ENCODE measurements at regions not wholly inside any gene's neighbourhood (a gene's known extent, or its start where the extent isn't known, plus 50 kb on each side); places are given as distances from the start of the nearest gene placed in this dataset.

DNA sequence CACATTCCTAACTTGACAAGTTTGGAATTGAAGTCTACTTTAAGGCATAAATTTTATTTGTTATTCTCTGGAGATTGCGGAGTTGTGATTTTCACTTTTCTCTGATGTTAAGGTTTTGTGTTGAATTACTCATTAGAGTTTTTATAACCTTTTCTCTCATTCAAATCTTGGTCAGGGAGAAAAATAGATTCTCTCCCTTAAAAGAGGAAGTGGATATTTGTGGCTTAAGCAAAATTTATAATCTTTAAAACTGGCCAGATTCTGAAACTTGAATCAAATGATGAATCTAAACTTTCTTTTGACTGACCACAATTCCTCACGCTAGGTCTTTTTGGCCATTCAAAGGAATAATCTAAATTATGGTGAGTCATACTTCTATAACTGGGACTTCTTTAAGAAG lies 361.4 kb downstream of the TEX13C start:
- TF ChIP-seq, protein P1, sequence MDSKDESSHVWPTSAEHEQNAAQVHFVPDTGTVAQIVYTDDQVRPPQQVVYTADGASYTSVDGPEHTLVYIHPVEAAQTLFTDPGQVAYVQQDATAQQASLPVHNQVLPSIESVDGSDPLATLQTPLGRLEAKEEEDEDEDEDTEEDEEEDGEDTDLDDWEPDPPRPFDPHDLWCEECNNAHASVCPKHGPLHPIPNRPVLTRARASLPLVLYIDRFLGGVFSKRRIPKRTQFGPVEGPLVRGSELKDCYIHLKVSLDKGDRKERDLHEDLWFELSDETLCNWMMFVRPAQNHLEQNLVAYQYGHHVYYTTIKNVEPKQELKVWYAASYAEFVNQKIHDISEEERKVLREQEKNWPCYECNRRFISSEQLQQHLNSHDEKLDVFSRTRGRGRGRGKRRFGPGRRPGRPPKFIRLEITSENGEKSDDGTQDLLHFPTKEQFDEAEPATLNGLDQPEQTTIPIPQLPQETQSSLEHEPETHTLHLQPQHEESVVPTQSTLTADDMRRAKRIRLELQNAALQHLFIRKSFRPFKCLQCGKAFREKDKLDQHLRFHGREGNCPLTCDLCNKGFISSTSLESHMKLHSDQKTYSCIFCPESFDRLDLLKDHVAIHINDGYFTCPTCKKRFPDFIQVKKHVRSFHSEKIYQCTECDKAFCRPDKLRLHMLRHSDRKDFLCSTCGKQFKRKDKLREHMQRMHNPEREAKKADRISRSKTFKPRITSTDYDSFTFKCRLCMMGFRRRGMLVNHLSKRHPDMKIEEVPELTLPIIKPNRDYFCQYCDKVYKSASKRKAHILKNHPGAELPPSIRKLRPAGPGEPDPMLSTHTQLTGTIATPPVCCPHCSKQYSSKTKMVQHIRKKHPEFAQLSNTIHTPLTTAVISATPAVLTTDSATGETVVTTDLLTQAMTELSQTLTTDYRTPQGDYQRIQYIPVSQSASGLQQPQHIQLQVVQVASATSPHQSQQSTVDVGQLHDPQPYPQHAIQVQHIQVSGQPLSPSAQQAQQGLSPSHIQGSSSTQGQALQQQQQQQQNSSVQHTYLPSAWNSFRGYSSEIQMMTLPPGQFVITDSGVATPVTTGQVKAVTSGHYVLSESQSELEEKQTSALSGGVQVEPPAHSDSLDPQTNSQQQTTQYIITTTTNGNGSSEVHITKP (tag by site-specific recombination; IDR thresholded peaks at IDR 0.05) = no peak
- TF ChIP-seq ZNF175 (tag by site-specific recombination; IDR thresholded peaks at IDR 0.05) = no peak
- TF ChIP-seq, protein P2, sequence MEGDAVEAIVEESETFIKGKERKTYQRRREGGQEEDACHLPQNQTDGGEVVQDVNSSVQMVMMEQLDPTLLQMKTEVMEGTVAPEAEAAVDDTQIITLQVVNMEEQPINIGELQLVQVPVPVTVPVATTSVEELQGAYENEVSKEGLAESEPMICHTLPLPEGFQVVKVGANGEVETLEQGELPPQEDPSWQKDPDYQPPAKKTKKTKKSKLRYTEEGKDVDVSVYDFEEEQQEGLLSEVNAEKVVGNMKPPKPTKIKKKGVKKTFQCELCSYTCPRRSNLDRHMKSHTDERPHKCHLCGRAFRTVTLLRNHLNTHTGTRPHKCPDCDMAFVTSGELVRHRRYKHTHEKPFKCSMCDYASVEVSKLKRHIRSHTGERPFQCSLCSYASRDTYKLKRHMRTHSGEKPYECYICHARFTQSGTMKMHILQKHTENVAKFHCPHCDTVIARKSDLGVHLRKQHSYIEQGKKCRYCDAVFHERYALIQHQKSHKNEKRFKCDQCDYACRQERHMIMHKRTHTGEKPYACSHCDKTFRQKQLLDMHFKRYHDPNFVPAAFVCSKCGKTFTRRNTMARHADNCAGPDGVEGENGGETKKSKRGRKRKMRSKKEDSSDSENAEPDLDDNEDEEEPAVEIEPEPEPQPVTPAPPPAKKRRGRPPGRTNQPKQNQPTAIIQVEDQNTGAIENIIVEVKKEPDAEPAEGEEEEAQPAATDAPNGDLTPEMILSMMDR (tag by site-specific recombination; IDR thresholded peaks at IDR 0.05) = no peak
- no peak for TF ChIP-seq ZNF184 (tag by site-specific recombination; IDR thresholded peaks at IDR 0.05)
- TF ChIP-seq ZNF121 (tag by site-specific recombination; IDR thresholded peaks at IDR 0.05) = no peak
- TF ChIP-seq, protein P3, sequence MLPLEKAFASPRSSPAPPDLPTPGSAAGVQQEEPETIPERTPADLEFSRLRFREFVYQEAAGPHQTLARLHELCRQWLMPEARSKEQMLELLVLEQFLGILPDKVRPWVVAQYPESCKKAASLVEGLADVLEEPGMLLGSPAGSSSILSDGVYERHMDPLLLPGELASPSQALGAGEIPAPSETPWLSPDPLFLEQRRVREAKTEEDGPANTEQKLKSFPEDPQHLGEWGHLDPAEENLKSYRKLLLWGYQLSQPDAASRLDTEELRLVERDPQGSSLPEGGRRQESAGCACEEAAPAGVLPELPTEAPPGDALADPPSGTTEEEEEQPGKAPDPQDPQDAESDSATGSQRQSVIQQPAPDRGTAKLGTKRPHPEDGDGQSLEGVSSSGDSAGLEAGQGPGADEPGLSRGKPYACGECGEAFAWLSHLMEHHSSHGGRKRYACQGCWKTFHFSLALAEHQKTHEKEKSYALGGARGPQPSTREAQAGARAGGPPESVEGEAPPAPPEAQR (tag by site-specific recombination; IDR thresholded peaks at IDR 0.05) = no peak
- no peak for TF ChIP-seq ZNF221 (tag by site-specific recombination; IDR thresholded peaks at IDR 0.05; ENCODE audit: borderline replicate concordance)
